Lung (tissue), 11 donors: ENCODE measurements at regions not wholly inside any gene's neighbourhood (a gene's known extent, or its start where the extent isn't known, plus 50 kb on each side); places are given as distances from the start of the nearest gene placed in this dataset.

Experiments
- ATAC-seq: fragments of 200-7000 bp; cut with Tn5 transposase; one replicate; pipeline ENCODE4 v1.9.1; 2020; ENCODE audit warnings: moderate number of reproducible peaks; ENCODE audit not compliant: insufficient read depth, low FRiP score
- DNase-seq, 3 donors: peaks; one replicate each; pipeline ENCODE4 v3.0.0-alpha.2; 2013 to 2017
- H3K27ac ChIP-seq, 2 donors: one replicate each; pipeline ENCODE4 v1.5.1; 2013; ENCODE audit warnings: mild to moderate bottlenecking in 2 of 2, moderate library complexity in 2 of 2, control low read depth in 1 of 2, inconsistent platforms in 1 of 2, low read depth in 1 of 2, low read length in 1 of 2
- H3K27me3 ChIP-seq, 3 donors: one replicate each; pipeline ENCODE4 v1.5.1; 2013; ENCODE audit warnings: low read length in 2 of 3; ENCODE audit not compliant: control insufficient read depth in 3 of 3, insufficient read depth in 3 of 3
- H3K36me3 ChIP-seq, 4 donors: one replicate each; pipeline ENCODE4 v1.5.1; 2013; ENCODE audit warnings: low read length in 4 of 4, mild to moderate bottlenecking in 1 of 4, moderate library complexity in 1 of 4; ENCODE audit not compliant: control insufficient read depth in 4 of 4, insufficient read depth in 4 of 4
- H3K4me1 ChIP-seq, 5 donors: one replicate each; pipeline ENCODE4 v1.5.1; 2013; ENCODE audit warnings: low read length in 5 of 5, mild to moderate bottlenecking in 2 of 5, moderate library complexity in 1 of 5; ENCODE audit not compliant: control insufficient read depth in 5 of 5, insufficient read depth in 5 of 5
- H3K4me3 ChIP-seq: one replicate; pipeline ENCODE4 v1.5.1; 2013; ENCODE audit warnings: mild to moderate bottlenecking, control low read depth, moderate library complexity
- H3K9ac ChIP-seq, 2 donors: one replicate each; pipeline ENCODE4 v1.5.1; 2013; ENCODE audit warnings: low read length in 2 of 2, control low read depth in 1 of 2; ENCODE audit not compliant: insufficient read depth in 1 of 2
- H3K9me3 ChIP-seq, 4 donors: one replicate each; pipeline ENCODE4 v1.5.1; 2013; ENCODE audit warnings: low read length in 3 of 4, mild to moderate bottlenecking in 1 of 4, moderate library complexity in 1 of 4; ENCODE audit not compliant: control insufficient read depth in 4 of 4, insufficient read depth in 3 of 4
- CTCF ChIP-seq: IDR thresholded peaks from 2 replicates; pipeline ENCODE4 v1.5.1; 2012; ENCODE audit warnings: mild to moderate bottlenecking; ENCODE audit errors: control extremely low read depth, extremely low read depth
- WGBS, 2 donors: extraction: QIAGEN DNeasy Blood & Tissue Kit; methylation state at CpG; one replicate each; pipeline ENCODE4 v1.1.7; 2013; 5-methylcytosine and 5-hydroxymethylcytosine counted together
- donor health status: control.
- donor health status: control.
- donor health status: Bipolar disorder and iron deficiency.
- donor health status: healthy.
- donor health status: DM: yes; HTN: yes; CAD: no.

DNA sequence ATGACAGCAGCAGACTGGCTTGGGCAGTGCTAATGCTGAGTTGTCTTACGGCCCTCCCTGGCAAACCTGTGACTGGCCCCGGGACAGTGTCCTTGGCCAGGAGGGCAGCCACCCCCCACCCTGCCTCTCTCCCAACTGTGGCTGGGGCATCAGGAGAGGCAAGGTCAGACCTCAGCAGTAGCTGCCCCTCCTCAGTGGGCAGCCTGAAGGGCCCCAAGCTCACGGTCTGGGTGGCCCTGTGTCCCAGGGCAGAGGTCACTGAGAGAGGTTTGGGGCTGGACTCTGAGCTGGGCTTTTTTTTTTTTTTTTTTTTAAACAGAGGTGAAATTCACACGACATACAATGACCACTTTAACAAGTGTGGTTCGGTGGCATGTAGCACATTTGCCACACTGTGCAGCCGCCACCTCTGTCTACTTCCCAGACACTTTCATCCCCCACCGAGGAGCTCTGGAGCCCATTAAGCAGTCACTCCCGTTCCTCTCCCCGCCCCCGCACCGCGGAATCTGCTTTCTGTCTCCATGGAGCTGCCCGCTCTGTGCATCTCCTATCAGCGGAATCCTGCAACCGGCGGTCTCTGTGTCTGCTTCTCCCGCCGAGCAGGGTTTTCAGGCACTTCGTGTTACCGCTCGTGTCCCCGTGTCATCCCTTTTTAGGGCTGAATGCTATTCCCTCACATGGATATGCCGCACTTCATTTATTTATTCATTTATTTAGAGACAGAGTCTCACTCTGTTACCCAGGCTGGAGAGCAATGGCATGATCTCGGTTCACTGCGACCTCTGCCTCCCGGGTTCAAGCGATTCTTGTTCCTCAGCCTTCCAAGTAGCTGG, 67.9 kb upstream of the GATA5 start:
- Histone ChIP-seq H3K4me1 (peaks cover 0 to 12% (median 4%) of the 10 kb centered on the region in 5 donors), H3K27ac (no peak overlapping the region), H3K27me3 (no peaks in the 10 kb centered on the region), H3K9me3 (peaks cover 0 to 14% (median 0%) of the 10 kb centered on the region in 4 donors), H3K36me3 (no peaks in the 10 kb centered on the region), H3K4me3 (no peak overlapping the region), H3K9ac (no peak overlapping the region)
- WGBS, 2 donors: 79 to 92% methylated on average over 27 of the region's 27 CpGs
- ATAC-seq (no peak), DNase-seq (no peak)
- no peak for TF ChIP-seq CTCF

DNA sequence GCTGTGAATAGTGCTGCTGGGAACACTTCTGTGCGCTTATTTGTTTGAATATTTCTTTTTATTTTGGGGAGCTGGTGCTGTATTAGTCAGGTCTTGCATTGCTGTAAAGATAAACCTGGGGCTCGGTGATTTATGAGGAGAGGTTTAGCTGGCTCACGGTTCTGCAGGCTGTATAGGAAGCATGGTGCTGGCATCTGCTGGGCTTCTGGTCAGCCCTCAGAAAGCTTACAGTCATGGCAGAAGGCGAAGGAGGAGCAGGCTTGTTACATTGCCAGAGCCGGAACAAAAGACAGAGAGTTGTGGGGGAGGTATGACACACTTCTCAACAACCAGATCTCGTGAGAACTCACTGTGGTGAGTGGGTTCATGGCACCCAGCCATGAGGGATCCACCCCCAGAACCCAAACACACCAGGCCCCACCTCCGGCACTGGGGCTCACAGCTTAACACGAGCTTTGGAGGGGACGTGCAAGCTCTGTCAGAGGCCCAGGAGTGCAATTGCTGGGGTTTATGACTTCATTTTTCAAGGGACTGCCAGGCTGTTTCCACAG, 68.8 kb upstream of the GATA5 start:
- H3K4me3 ChIP-seq: no peak overlapping the region
- no peak overlapping the region for H3K27ac ChIP-seq
- ATAC-seq (no peak), DNase-seq (no peak)
- H3K9ac ChIP-seq: no peak overlapping the region
- peaks cover 0 to 14% (median 0%) of the 10 kb centered on the region in 4 donors for H3K9me3 ChIP-seq
- 88 to 89% methylated on average over 9 of the region's 9 CpGs for WGBS, 2 donors
- H3K4me1 ChIP-seq: peaks cover 0 to 7% (median 4%) of the 10 kb centered on the region in 5 donors
- no peaks in the 10 kb centered on the region for H3K36me3 ChIP-seq
- peaks cover 0 to under 1% (median 0%) of the 10 kb centered on the region in 3 donors for H3K27me3 ChIP-seq
- TF ChIP-seq CTCF: no peak

GRCh38 chr20:62545271-62545670, 69.5 kb upstream of the GATA5 start:
- Histone ChIP-seq H3K27me3 (peaks cover 0 to 7% (median 6%) of the 10 kb centered on the region in 3 donors), H3K36me3 (no peaks in the 10 kb centered on the region), H3K4me3 (no peak overlapping the region), H3K27ac (no peak overlapping the region), H3K9ac (no peak overlapping the region), H3K9me3 (peaks cover 0 to 12% (median 0%) of the 10 kb centered on the region in 4 donors), H3K4me1 (peaks cover 0 to under 1% (median 0%) of the 10 kb centered on the region in 5 donors)
- WGBS, 2 donors: 92 to 96% methylated on average over 17 of the region's 17 CpGs
- ATAC-seq: no peak
- DNase-seq: no peak
- TF ChIP-seq CTCF: no peak
